Stimulated activated naive CD4-positive, alpha-beta T cell treated with Interleukin-2 at 50 U/mL for 16 hours (primary cell): ENCODE measurements at regions not wholly inside any gene's neighbourhood (a gene's known extent, or its start where the extent isn't known, plus 50 kb on each side); places are given as distances from the start of the nearest gene placed in this dataset.

Source experiments
- DNase-seq: peaks from one replicate; lab custom pipeline; 2025; lab: John Stamatoyannopoulos, UW

GRCh38 chr1:83813576-83813975, 185.4 kb downstream of the TTLL7 start:
- no peak for DNase-seq

GRCh38 chr1:83810144-83810543, 188.8 kb downstream of the TTLL7 start:
- no peak for DNase-seq

GRCh38 chr1:83808536-83808935, 190.4 kb downstream of the TTLL7 start:
- no peak for DNase-seq

- no peak for DNase-seq
These were observed 191.1 kb downstream of the TTLL7 start for GRCh38 chr1:83807821-83808220.

- no peak for DNase-seq
These were observed 191.7 kb downstream of the TTLL7 start for GRCh38 chr1:83807231-83807630.

GRCh38 chr1:83805921-83806320, 193.0 kb downstream of the TTLL7 start:
- no peak for DNase-seq

GRCh38 chr1:83802460-83803152, 196.3 kb downstream of the TTLL7 start:
- no peak for DNase-seq

GRCh38 chr1:83802023-83802422, 196.9 kb downstream of the TTLL7 start:
- DNase-seq, result no peak

GRCh38 chr1:83800066-83800465, 198.9 kb downstream of the TTLL7 start:
- no peak for DNase-seq

- DNase-seq, result no peak
These were observed 199.3 kb downstream of the TTLL7 start for GRCh38 chr1:83799594-83799993.

- DNase-seq, result no peak
These were observed 200.0 kb downstream of the TTLL7 start for GRCh38 chr1:83798965-83799364.

- no peak for DNase-seq
These were observed 202.5 kb downstream of the TTLL7 start for GRCh38 chr1:83796409-83796808.

GRCh38 chr1:83794384-83794783, 204.5 kb downstream of the TTLL7 start:
- DNase-seq, result no peak

- DNase-seq, result no peak
These were observed 207.0 kb downstream of the TTLL7 start for GRCh38 chr1:83791821-83792437.

GRCh38 chr1:83790446-83790845, 208.5 kb downstream of the TTLL7 start:
- DNase-seq, result no peak

GRCh38 chr1:83787246-83787998, 211.5 kb downstream of the TTLL7 start:
- no peak for DNase-seq

- DNase-seq, result no peak
These were observed 217.3 kb downstream of the TTLL7 start for GRCh38 chr1:83781667-83782066.

- DNase-seq, result no peak
These were observed 219.4 kb downstream of the TTLL7 start for GRCh38 chr1:83779565-83779964.

- no peak for DNase-seq
These were observed 221.2 kb downstream of the TTLL7 start for GRCh38 chr1:83777758-83778101.

- no peak for DNase-seq
These were observed 221.8 kb downstream of the TTLL7 start for GRCh38 chr1:83776913-83777757.

GRCh38 chr1:83775977-83776603, 222.8 kb downstream of the TTLL7 start:
- DNase-seq, result no peak

- no peak for DNase-seq
These were observed 225.9 kb downstream of the TTLL7 start for GRCh38 chr1:83773059-83773458.
